ENCODE measurements at regions not wholly inside any gene's neighbourhood (a gene's known extent, or its start where the extent isn't known, plus 50 kb on each side); places are given as distances from the start of the nearest gene placed in this dataset.
"Not testable (repeated sequence)": the region's sequence is repeated elsewhere in the genome, so short reads cannot be mapped to it uniquely, and the experiment has no call there.

GRCh38 chr12:19623751-19624399 lies 184.6 kb downstream of the AEBP2 start:
- no peak for DNase-seq
- intact Hi-C loops (cut with DNase I, micrococcal nuclease): no loop called here
- ATAC-seq: no peak

- ATAC-seq: no peak
- DNase-seq: no peak
Observed at GRCh38 chr12:19624491-19624890, 185.2 kb downstream of the AEBP2 start.

GRCh38 chr12:19625551-19625950 lies 186.3 kb downstream of the AEBP2 start:
- intact Hi-C loops (cut with DNase I, micrococcal nuclease); ATAC-seq; DNase-seq: not testable (repeated sequence)

More at GRCh38 chr12:19624491-19624890, 185.2 kb downstream of the AEBP2 start:
- intact Hi-C loops (cut with DNase I, micrococcal nuclease): no loop called here

GRCh38 chr12:19627719-19628118 lies 188.4 kb downstream of the AEBP2 start:
- intact Hi-C loops (cut with DNase I, micrococcal nuclease): no loop called here
- ATAC-seq (no peak), DNase-seq (no peak)

GRCh38 chr12:19630536-19630935 lies 191.2 kb downstream of the AEBP2 start:
- DNase-seq (no peak), ATAC-seq (no peak)
- intact Hi-C loops (cut with DNase I, micrococcal nuclease): no loop called here

GRCh38 chr12:19633194-19633593 lies 193.9 kb downstream of the AEBP2 start:
- ATAC-seq (no peak), DNase-seq (no peak)
- intact Hi-C loops (cut with DNase I, micrococcal nuclease): no loop called here

- ATAC-seq (no peak), DNase-seq (no peak)
- intact Hi-C loops (cut with DNase I, micrococcal nuclease): no loop called here
Observed at GRCh38 chr12:19633641-19634040, 194.3 kb downstream of the AEBP2 start.

GRCh38 chr12:19639781-19640415 lies 200.6 kb downstream of the AEBP2 start:
- intact Hi-C loops (cut with DNase I, micrococcal nuclease): no loop called here
- no peak for DNase-seq
- no peak for ATAC-seq

- no peak for DNase-seq
- ATAC-seq: no peak
- intact Hi-C loops (cut with DNase I, micrococcal nuclease): no loop called here
Observed at GRCh38 chr12:19641235-19642080, 202.2 kb downstream of the AEBP2 start.

GRCh38 chr12:19642345-19642744 lies 203.1 kb downstream of the AEBP2 start:
- no peak for DNase-seq
- ATAC-seq: no peak
- intact Hi-C loops (cut with DNase I, micrococcal nuclease): no loop called here

GRCh38 chr12:19643635-19644034 lies 204.3 kb downstream of the AEBP2 start:
- intact Hi-C loops (cut with DNase I, micrococcal nuclease): no loop called here
- no peak for DNase-seq

GRCh38 chr12:19644571-19644970 lies 205.3 kb downstream of the AEBP2 start:
- ATAC-seq (no peak), DNase-seq (no peak)
- intact Hi-C loops (cut with DNase I, micrococcal nuclease): no loop called here

More at GRCh38 chr12:19643635-19644034, 204.3 kb downstream of the AEBP2 start:
- ATAC-seq: peak; percentile 42

- ATAC-seq: no peak
- intact Hi-C loops (cut with DNase I, micrococcal nuclease): no loop called here
- no peak for DNase-seq
Observed at GRCh38 chr12:19645823-19646222, 206.5 kb downstream of the AEBP2 start.

GRCh38 chr12:19646599-19646998 lies 207.3 kb downstream of the AEBP2 start:
- no peak for DNase-seq
- ATAC-seq: no peak
- intact Hi-C loops (cut with DNase I, micrococcal nuclease): no loop called here

GRCh38 chr12:19647806-19648556 lies 208.7 kb downstream of the AEBP2 start:
- DNase-seq (no peak), ATAC-seq (no peak)
- intact Hi-C loops (cut with DNase I, micrococcal nuclease): no loop called here

- intact Hi-C loops (cut with DNase I, micrococcal nuclease): no loop called here
- no peak for ATAC-seq
- no peak for DNase-seq
Observed at GRCh38 chr12:19648591-19648990, 209.3 kb downstream of the AEBP2 start.

- intact Hi-C loops (cut with DNase I, micrococcal nuclease): no loop called here
- ATAC-seq (no peak), DNase-seq (no peak)
Observed at GRCh38 chr12:19652386-19652785, 213.1 kb downstream of the AEBP2 start.

GRCh38 chr12:19654650-19655376 lies 215.5 kb downstream of the AEBP2 start:
- intact Hi-C loops (cut with DNase I, micrococcal nuclease): no loop called here

More at GRCh38 chr12:19654650-19655376, 215.5 kb downstream of the AEBP2 start:
- no peak for DNase-seq
- ATAC-seq: no peak
